Astrocyte of the spinal cord (primary cell): ENCODE measurements at regions not wholly inside any gene's neighbourhood (a gene's known extent, or its start where the extent isn't known, plus 50 kb on each side); places are given as distances from the start of the nearest gene placed in this dataset.

Experiments
- DNase-seq: peaks from one replicate; pipeline ENCODE4 v3.0.0; 2011; ENCODE audit warnings: low read depth, low spot score
- H3K4me3 ChIP-seq: 2 replicates; pipeline ENCODE4 v1.5.1; 2011; ENCODE audit warnings: low read depth, mild to moderate bottlenecking, low read length, moderate library complexity
- CTCF ChIP-seq: IDR thresholded peaks from 2 replicates; pipeline ENCODE4 v1.5.1; 2012; ENCODE audit warnings: low read depth, mild to moderate bottlenecking, low read length, inconsistent platforms
- in situ Hi-C: cut with HindIII; loops from 2 replicates; pipeline ENCODE4 v1.10.0; 2017; ENCODE audit warnings: low sequenced_read_pairs

DNA sequence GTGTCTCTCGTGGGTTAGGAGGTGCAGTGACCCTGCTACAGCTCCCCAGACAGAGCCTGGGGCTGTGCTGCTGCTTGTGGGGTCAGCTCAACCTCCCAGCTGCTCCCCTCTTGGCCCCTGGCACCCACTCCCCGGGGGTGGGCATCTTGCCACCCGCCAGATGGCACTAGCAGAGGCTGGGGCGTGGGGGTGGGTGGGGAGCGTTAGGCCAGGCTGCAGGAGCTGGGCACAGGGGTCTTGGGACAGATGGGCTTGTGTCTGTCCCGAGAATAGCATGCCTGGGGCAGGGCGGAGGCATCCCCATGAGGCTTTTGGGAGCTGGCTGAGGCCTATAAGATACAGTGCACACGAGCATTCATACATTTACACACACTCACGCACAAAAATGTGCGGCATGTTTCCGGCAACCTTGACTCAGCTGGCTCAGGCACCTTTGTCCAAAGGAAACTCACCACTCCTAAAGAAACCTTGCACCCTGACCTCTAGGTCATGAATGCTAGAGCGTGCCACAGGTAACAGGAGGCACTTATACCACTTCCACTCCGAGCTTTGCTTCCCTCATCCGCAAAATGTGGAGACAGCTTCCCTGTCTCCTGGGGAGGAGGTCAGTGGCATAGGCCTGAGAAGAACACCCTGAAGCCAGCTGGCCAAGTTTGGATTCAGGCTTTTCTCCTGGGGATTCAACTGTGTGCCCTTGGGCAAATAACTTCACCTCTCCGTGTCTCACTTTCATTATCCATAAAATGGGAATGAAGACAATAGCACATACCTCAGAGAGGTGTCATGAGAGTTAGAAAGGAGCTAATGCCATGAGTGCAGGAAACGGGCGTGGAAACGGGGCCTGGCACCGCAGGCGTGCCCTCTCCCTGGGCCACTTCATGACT is 78.9 kb upstream of the LHX1 start:
- no peak overlapping the region for H3K4me3 ChIP-seq
- TF ChIP-seq CTCF: no peak
- DNase-seq: no peak
- in situ Hi-C loops: no loop called here

DNA sequence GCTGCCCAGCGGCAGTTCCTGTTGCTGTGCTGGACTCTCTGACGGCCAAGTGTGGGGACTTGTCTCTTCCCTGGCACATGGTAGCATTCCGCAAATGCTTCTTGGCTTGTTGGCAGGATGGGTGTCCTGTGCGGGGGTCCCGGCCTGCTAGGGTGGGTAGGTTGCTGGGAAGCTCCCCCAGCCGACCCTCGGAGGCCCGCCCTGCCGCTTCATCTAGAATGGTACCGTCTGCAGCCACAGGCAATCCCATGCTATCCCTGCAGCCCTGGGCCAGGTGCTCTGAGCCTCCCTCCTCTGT is 78.3 kb upstream of the LHX1 start:
- no peak overlapping the region for H3K4me3 ChIP-seq
- DNase-seq: no peak
- TF ChIP-seq CTCF: no peak
- in situ Hi-C loops: no loop called here

- DNase-seq: no peak
- H3K4me3 ChIP-seq: no peak overlapping the region
- TF ChIP-seq CTCF: no peak
- in situ Hi-C loops: no loop called here
Observed at GRCh38 chr17:36859706-36860105, 77.6 kb upstream of the LHX1 start.

- in situ Hi-C loops: no loop called here
- no peak for DNase-seq
Observed at GRCh38 chr17:36861531-36861930, 75.7 kb upstream of the LHX1 start.

GRCh38 chr17:36862116-36862920 is 75.0 kb upstream of the LHX1 start:
- no peak for DNase-seq
- no peak overlapping the region for H3K4me3 ChIP-seq
- in situ Hi-C loops: no loop called here
- TF ChIP-seq CTCF: no peak

More at GRCh38 chr17:36861531-36861930, 75.7 kb upstream of the LHX1 start:
- H3K4me3 ChIP-seq: no peak overlapping the region
- TF ChIP-seq CTCF: no peak

GRCh38 chr17:36863131-36863530 is 74.1 kb upstream of the LHX1 start:
- H3K4me3 ChIP-seq: no peak overlapping the region
- DNase-seq: no peak

More at GRCh38 chr17:36863131-36863530, 74.1 kb upstream of the LHX1 start:
- TF ChIP-seq CTCF: no peak
- in situ Hi-C loops: no loop called here
